ENCODE measurements at regions not wholly inside any gene's neighbourhood (a gene's known extent, or its start where the extent isn't known, plus 50 kb on each side); places are given as distances from the start of the nearest gene placed in this dataset.

GRCh38 chr2:173708806-173709205, 256.4 kb downstream of the SP3 start (continued):
- no peak for TF ChIP-seq SIRT6 (IDR thresholded peaks at IDR 0.05; ENCODE audit: low read length)
- no peak for TF ChIP-seq SUZ12 (IDR thresholded peaks at IDR 0.05; ENCODE audit: low read length)
- no peak for TF ChIP-seq CBX8 (IDR thresholded peaks at IDR 0.05; ENCODE audit: borderline replicate concordance, low read depth, low read length)
- TF ChIP-seq BRCA1 (IDR thresholded peaks at IDR 0.05; ENCODE audit: low read depth, low read length), result no peak
- TF ChIP-seq KDM5A (IDR thresholded peaks at IDR 0.05; ENCODE audit: low read length), result no peak
- TF ChIP-seq SAP30 (IDR thresholded peaks at IDR 0.05; ENCODE audit: insufficient read depth, insufficient replicate concordance, low read length), result no peak
